Astrocyte (in vitro differentiated cells and primary cell): ENCODE measurements at regions not wholly inside any gene's neighbourhood (a gene's known extent, or its start where the extent isn't known, plus 50 kb on each side); places are given as distances from the start of the nearest gene placed in this dataset.

Source experiments
- DNase-seq: peaks from one replicate; pipeline ENCODE4 v3.0.0-alpha.2; 2010; ENCODE audit warnings: low read depth
- FAIRE-seq: peaks from 2 replicates; lab custom pipeline; 2011; peaks lifted over from hg19 to GRCh38; lab: Jason Lieb, UNC
- H2AFZ ChIP-seq: 2 replicates; pipeline ENCODE4 v1.6.0; 2012; ENCODE audit warnings: low read depth, low read length, inconsistent platforms
- H3K27ac ChIP-seq: 2 replicates; pipeline ENCODE4 v1.5.1; 2011; ENCODE audit warnings: low read depth, low read length, inconsistent platforms
- H3K27me3 ChIP-seq: 2 replicates; pipeline ENCODE4 v1.6.0; 2011; ENCODE audit warnings: low read length, inconsistent platforms; ENCODE audit not compliant: insufficient read depth
- H3K36me3 ChIP-seq: 2 replicates; pipeline ENCODE4 v1.5.1; 2011; ENCODE audit warnings: low read length, inconsistent platforms; ENCODE audit not compliant: insufficient read depth
- H3K4me1 ChIP-seq: 2 replicates; pipeline ENCODE4 v1.5.1; 2011; ENCODE audit warnings: low read length, inconsistent platforms; ENCODE audit not compliant: insufficient read depth
- H3K4me2 ChIP-seq: 2 replicates; pipeline ENCODE4 v1.6.0; 2012; ENCODE audit warnings: low read length, inconsistent platforms
- H3K4me3 ChIP-seq: 2 replicates; pipeline ENCODE4 v1.5.1; 2011; ENCODE audit warnings: low read depth, mild to moderate bottlenecking, low read length, inconsistent platforms; ENCODE audit not compliant: insufficient read depth
- H3K79me2 ChIP-seq: 2 replicates; pipeline ENCODE4 v1.6.0; 2012; ENCODE audit warnings: mild to moderate bottlenecking, low read length, inconsistent platforms; ENCODE audit not compliant: insufficient read depth
- H3K9ac ChIP-seq: 2 replicates; pipeline ENCODE4 v1.6.0; 2012; ENCODE audit warnings: mild to moderate bottlenecking, low read length, inconsistent platforms
- H3K9me3 ChIP-seq: 2 replicates; pipeline ENCODE4 v1.5.1; 2012; ENCODE audit warnings: low read depth, mild to moderate bottlenecking, low read length, inconsistent platforms; ENCODE audit not compliant: insufficient read depth
- H4K20me1 ChIP-seq: 2 replicates; pipeline ENCODE4 v1.6.0; 2012; ENCODE audit warnings: low read length, inconsistent platforms; ENCODE audit not compliant: insufficient read depth
- H3K27ac Mint-ChIP-seq: one replicate; pipeline ENCODE4 v1.8.0; 2021; ENCODE audit warnings: mild to moderate bottlenecking, mixed read lengths; ENCODE audit not compliant: unreplicated experiment
- H3K27me3 Mint-ChIP-seq: one replicate; pipeline ENCODE4 v1.8.0; 2021; ENCODE audit warnings: low read depth, mixed read lengths; ENCODE audit not compliant: unreplicated experiment
- H3K36me3 Mint-ChIP-seq: one replicate; pipeline ENCODE4 v1.8.0; 2021; ENCODE audit warnings: low read depth, mixed read lengths; ENCODE audit not compliant: unreplicated experiment
- H3K4me1 Mint-ChIP-seq: one replicate; pipeline ENCODE4 v1.8.0; 2021; ENCODE audit warnings: low read depth, mixed read lengths; ENCODE audit not compliant: unreplicated experiment
- H3K4me3 Mint-ChIP-seq: one replicate; pipeline ENCODE4 v1.8.0; 2021; ENCODE audit warnings: mild to moderate bottlenecking, moderate library complexity, mixed read lengths; ENCODE audit not compliant: unreplicated experiment
- H3K9me3 Mint-ChIP-seq: one replicate; pipeline ENCODE4 v1.8.0; 2021; ENCODE audit warnings: mild to moderate bottlenecking, mixed read lengths; ENCODE audit not compliant: unreplicated experiment
- CTCF ChIP-seq: IDR thresholded peaks from 2 replicates; pipeline ENCODE4 v1.5.1; 2011; ENCODE audit warnings: low read depth, mild to moderate bottlenecking, inconsistent platforms, low read length, moderate library complexity; ENCODE audit not compliant: insufficient read depth
- EZH2 ChIP-seq: IDR thresholded peaks from 2 replicates; pipeline ENCODE4 v1.6.1; 2012; ENCODE audit warnings: mild to moderate bottlenecking, low read length, inconsistent platforms; ENCODE audit not compliant: insufficient read depth

GRCh38 chr7:115106316-115106715 is 184.4 kb downstream of the MDFIC start:
- no peak overlapping the region for H3K4me3 Mint-ChIP-seq
- no peak overlapping the region for H3K4me3 ChIP-seq
- H3K9ac ChIP-seq = no peak overlapping the region
- no peaks in the 10 kb centered on the region for H3K27me3 Mint-ChIP-seq
- H3K4me2 ChIP-seq = no peak overlapping the region
- H3K4me1 ChIP-seq = no peaks in the 10 kb centered on the region
- no peak for TF ChIP-seq EZH2
- no peak for TF ChIP-seq CTCF
- no peaks in the 10 kb centered on the region for H3K4me1 Mint-ChIP-seq
- H3K27ac ChIP-seq = no peak overlapping the region
- H2AFZ ChIP-seq = no peak overlapping the region
- no peaks in the 10 kb centered on the region for H3K79me2 ChIP-seq
- FAIRE-seq (no peak), DNase-seq (no peak)
- H3K27me3 ChIP-seq = no peaks in the 10 kb centered on the region
- H3K36me3 Mint-ChIP-seq = no peaks in the 10 kb centered on the region
- no peaks in the 10 kb centered on the region for H3K9me3 Mint-ChIP-seq
- H3K9me3 ChIP-seq = no peaks in the 10 kb centered on the region
- H4K20me1 ChIP-seq = no peaks in the 10 kb centered on the region
- H3K27ac Mint-ChIP-seq = no peak overlapping the region
- H3K36me3 ChIP-seq = no peaks in the 10 kb centered on the region

GRCh38 chr7:115102738-115103137 is 180.8 kb downstream of the MDFIC start:
- no peak overlapping the region for H3K27ac ChIP-seq
- no peaks in the 10 kb centered on the region for H4K20me1 ChIP-seq
- H3K4me2 ChIP-seq = no peak overlapping the region
- Mint-ChIP-seq H3K9me3 (no peaks in the 10 kb centered on the region), H3K36me3 (no peaks in the 10 kb centered on the region), H3K4me3 (no peak overlapping the region), H3K4me1 (peaks cover 5% of the 10 kb centered on the region), H3K27ac (no peak overlapping the region), H3K27me3 (no peaks in the 10 kb centered on the region)
- TF ChIP-seq EZH2 = no peak
- no peak for TF ChIP-seq CTCF
- no peaks in the 10 kb centered on the region for H3K27me3 ChIP-seq
- H2AFZ ChIP-seq = no peak overlapping the region
- no peak overlapping the region for H3K4me3 ChIP-seq
- DNase-seq (no peak), FAIRE-seq (no peak)
- H3K36me3 ChIP-seq = no peaks in the 10 kb centered on the region
- peaks cover 10% of the 10 kb centered on the region for H3K4me1 ChIP-seq
- no peaks in the 10 kb centered on the region for H3K79me2 ChIP-seq
- no peak overlapping the region for H3K9ac ChIP-seq
- H3K9me3 ChIP-seq = no peaks in the 10 kb centered on the region

DNA sequence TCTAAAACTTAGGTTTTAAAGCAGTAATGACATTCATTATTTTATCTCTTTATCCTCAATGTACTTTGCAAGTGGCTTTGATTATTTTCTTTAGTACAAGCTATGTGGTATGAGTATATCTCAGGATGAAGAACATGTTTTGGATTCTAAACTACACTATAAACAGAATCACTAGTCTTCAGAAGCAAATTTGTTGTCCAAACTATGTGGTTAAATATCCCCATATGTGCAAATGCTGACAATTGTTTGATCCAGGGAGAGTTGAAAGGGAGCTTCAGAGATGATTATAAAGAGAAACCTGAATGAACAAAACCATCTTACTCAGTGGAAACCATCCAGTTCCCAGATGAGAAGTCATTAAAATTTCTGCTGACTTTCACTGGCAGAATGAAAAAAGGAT is 179.3 kb downstream of the MDFIC start:
- Mint-ChIP-seq H3K9me3 (no peaks in the 10 kb centered on the region), H3K4me1 (peaks cover 15% of the 10 kb centered on the region), H3K4me3 (no peak overlapping the region), H3K36me3 (no peaks in the 10 kb centered on the region), H3K27me3 (no peaks in the 10 kb centered on the region), H3K27ac (no peak overlapping the region)
- FAIRE-seq = no peak
- H3K4me2 ChIP-seq = no peak overlapping the region
- H3K36me3 ChIP-seq = no peaks in the 10 kb centered on the region
- no peaks in the 10 kb centered on the region for H3K9me3 ChIP-seq
- peaks cover 21% of the 10 kb centered on the region for H3K4me1 ChIP-seq
- no peak overlapping the region for H2AFZ ChIP-seq
- no peak overlapping the region for H3K4me3 ChIP-seq
- no peaks in the 10 kb centered on the region for H4K20me1 ChIP-seq
- DNase-seq = no peak
- no peaks in the 10 kb centered on the region for H3K27me3 ChIP-seq
- no peak overlapping the region for H3K9ac ChIP-seq
- no peaks in the 10 kb centered on the region for H3K79me2 ChIP-seq
- no peak overlapping the region for H3K27ac ChIP-seq
- TF ChIP-seq CTCF (no peak), EZH2 (no peak)
